Mucosa of descending colon (tissue), 3 donors: ENCODE measurements at regions not wholly inside any gene's neighbourhood (a gene's known extent, or its start where the extent isn't known, plus 50 kb on each side); places are given as distances from the start of the nearest gene placed in this dataset.
"Not testable (repeated sequence)": the region's sequence is repeated elsewhere in the genome, so short reads cannot be mapped to it uniquely, and the experiment has no call there.

Experiments used
- ATAC-seq: fragments of 200-7000 bp; cut with Tn5 transposase; one replicate; pipeline ENCODE4 v1.9.1; 2020; ENCODE audit warnings: mild to moderate bottlenecking, moderate library complexity
- DNase-seq, 3 donors: peaks; one replicate each; pipeline ENCODE4 v3.0.0-alpha.2; 2020
- H3K36me3 ChIP-seq: fragments of 200-600 bp; one replicate; pipeline ENCODE4 v1.8.0; 2021; ENCODE audit warnings: low read depth, mild to moderate bottlenecking
- H3K4me1 ChIP-seq: fragments of 200-600 bp; one replicate; pipeline ENCODE4 v1.8.0; 2021; ENCODE audit warnings: low read depth, mild to moderate bottlenecking
- H3K4me3 ChIP-seq: fragments of 200-600 bp; one replicate; pipeline ENCODE4 v1.8.0; 2021; ENCODE audit warnings: mild to moderate bottlenecking
- H3K9me3 ChIP-seq: fragments of 200-600 bp; one replicate; pipeline ENCODE4 v1.8.0; 2021; ENCODE audit warnings: mild to moderate bottlenecking
- intact Hi-C, 2 donors: fragments of 100-400 bp; cut with DNase I in 1 of 2; cut with micrococcal nuclease in 1 of 2; formaldehyde crosslinking; loops; one replicate each; pipeline versions ENCODE4 v1.11.0 to v1.11.1; 2022; cut with DNase I, micrococcal nuclease
- TF ChIP-seq, protein P1 (sequence below): fragments of 200-600 bp; IDR thresholded peaks from one replicate; pipeline ENCODE4 v1.8.0; 2022; ENCODE audit warnings: antibody characterized with exemption, mild to moderate bottlenecking
- donor health status: DM: no; HTN: no; CAD: no; lungs with moderate emphysema.
- donor health status: DM: no; HTN: no; CAD: no.
- donor health status: DM: no; HTN: yes; CAD: no.

DNA sequence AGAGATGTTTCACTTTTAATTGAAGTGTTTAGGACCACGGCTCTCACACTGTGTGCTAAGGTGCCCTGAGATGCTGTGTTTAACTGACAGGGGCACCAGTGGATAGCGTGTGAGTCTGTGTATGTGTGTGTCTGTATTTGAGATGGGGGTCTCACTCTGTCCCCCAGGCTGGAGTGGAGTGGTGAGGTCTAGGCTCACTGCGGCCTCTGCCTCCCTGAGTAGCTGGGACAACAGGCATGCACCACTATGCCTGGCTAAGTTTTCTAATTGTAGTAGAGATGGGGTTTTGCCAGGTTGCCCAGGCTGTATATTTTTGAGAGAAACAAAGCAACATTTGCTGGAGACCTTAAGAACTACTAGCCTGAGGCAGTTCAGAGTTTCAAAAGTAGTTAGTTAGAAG, 80.6 kb upstream of the ZNF337 start:
- ATAC-seq, intact Hi-C loops, H3K9me3 ChIP-seq, H3K4me3 ChIP-seq, H3K36me3 ChIP-seq, H3K4me1 ChIP-seq, DNase-seq: not testable (repeated sequence)

DNA sequence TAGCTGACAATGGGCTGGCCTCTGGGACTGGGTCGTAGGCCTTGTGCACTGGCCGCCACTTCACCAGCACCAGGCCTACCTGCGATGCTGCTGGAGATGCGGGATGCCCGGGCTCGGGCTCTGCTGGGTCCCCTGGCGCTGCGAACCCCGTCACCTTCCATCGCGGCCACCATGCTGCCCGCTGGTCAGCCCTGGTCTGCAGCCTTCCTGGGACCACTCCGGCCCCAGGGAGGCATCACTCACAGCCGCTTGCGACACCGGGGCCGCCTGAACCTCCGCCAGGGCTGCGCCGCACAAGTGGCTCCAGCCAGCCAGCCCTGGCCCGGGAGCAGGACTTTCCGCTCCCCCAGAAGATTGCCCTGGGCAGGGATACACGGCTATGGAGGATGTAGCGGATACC, 78.1 kb upstream of the ZNF337 start:
- H3K4me1 ChIP-seq, DNase-seq, H3K9me3 ChIP-seq, ATAC-seq, intact Hi-C loops, H3K4me3 ChIP-seq, H3K36me3 ChIP-seq: not testable (repeated sequence)

DNA sequence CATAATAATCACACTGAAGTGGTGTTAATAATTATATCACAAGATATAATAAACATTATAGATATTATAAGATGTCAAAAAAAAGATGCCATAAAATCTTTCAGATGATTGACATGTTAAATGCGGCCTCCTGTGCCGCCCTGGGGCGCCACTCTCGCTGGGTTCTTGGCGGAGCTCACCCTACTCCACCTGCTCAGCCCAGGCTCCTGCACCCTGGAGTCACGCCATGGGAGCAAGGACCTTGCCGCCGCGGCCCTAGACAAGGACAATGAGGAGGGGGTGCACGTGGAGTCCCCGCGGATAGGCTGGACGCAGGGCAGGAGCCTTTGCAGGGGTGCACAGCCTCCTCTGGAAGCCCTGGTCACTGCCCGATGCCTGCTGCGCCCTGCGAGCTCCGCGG, 77.5 kb upstream of the ZNF337 start:
- intact Hi-C loops, result not testable (repeated sequence)

DNA sequence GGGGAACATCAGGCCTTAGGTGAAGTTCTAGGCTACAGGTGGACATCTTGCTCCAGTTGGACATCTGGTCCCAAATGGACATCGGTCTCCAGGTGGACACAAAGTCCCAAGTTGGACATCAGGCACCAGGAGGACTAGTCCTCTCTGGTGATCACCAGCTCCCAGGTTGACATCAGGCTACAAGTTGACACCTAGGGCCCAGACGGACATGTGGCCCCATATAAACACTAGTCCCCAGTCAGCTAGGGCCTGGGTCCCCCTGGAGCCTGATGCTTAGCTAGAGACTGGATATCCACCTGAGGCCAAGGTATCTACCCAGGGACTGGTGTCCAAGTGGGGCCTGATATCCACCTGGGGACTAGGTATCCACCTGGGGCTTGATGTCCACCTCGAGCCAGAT, 75.8 kb upstream of the ZNF337 start:
- DNase-seq, H3K4me3 ChIP-seq, H3K4me1 ChIP-seq, intact Hi-C loops, ATAC-seq, H3K9me3 ChIP-seq, H3K36me3 ChIP-seq: not testable (repeated sequence)

More for the DNA sequence above, 77.5 kb upstream of the ZNF337 start:
- H3K4me3 ChIP-seq, ATAC-seq, H3K4me1 ChIP-seq, H3K36me3 ChIP-seq, H3K9me3 ChIP-seq: not testable (repeated sequence)
- peak in 1 of 3 donors; percentile 55 for DNase-seq

DNA sequence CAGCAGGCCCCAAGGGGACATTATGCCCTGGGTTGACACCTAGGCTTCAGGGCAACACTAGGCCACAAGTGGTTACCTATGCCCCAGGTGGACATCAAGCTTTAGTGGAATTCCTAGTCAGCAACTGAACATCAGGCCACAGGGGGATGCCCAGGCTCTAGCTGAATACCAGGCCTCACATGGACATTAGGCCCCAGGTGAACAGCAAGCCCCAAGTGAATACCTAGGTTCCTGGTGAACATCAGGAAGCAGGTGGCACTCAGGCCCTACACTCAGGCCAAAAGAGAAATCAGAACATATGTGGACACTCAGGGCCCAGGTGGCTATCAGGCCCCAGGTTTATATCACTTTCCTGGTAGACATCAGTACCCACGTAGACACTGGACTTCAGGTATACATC, 75.2 kb upstream of the ZNF337 start:
- H3K4me3 ChIP-seq, H3K9me3 ChIP-seq, H3K4me1 ChIP-seq, H3K36me3 ChIP-seq, ATAC-seq, intact Hi-C loops, DNase-seq: not testable (repeated sequence)

DNA sequence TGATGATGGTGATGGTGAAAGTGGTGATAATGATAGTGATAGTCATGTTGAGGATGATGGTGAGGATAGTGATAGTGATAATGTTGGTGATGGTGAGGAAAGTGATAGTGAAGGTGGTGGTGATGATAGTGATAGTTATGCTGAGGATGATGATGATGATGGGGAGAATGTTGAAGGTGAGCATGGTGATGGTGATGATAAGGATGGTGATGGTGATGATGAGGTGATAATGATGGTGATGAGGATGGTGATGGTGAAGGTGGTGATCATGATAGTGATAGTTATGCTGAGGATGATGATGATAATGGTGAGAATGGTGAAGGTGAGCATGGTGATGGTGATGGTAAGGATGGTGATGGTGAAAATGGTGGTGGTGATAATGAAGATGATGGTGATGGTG, 64.9 kb upstream of the ZNF337 start:
- no peak for ATAC-seq
- TF ChIP-seq, protein P1, sequence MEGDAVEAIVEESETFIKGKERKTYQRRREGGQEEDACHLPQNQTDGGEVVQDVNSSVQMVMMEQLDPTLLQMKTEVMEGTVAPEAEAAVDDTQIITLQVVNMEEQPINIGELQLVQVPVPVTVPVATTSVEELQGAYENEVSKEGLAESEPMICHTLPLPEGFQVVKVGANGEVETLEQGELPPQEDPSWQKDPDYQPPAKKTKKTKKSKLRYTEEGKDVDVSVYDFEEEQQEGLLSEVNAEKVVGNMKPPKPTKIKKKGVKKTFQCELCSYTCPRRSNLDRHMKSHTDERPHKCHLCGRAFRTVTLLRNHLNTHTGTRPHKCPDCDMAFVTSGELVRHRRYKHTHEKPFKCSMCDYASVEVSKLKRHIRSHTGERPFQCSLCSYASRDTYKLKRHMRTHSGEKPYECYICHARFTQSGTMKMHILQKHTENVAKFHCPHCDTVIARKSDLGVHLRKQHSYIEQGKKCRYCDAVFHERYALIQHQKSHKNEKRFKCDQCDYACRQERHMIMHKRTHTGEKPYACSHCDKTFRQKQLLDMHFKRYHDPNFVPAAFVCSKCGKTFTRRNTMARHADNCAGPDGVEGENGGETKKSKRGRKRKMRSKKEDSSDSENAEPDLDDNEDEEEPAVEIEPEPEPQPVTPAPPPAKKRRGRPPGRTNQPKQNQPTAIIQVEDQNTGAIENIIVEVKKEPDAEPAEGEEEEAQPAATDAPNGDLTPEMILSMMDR, result no peak
- Histone ChIP-seq H3K9me3 (no peaks in the 10 kb centered on the region), H3K36me3 (no peaks in the 10 kb centered on the region), H3K4me1 (no peaks in the 10 kb centered on the region), H3K4me3 (no peak overlapping the region)
- intact Hi-C loops, result no loop called here
- no peak for DNase-seq

DNA sequence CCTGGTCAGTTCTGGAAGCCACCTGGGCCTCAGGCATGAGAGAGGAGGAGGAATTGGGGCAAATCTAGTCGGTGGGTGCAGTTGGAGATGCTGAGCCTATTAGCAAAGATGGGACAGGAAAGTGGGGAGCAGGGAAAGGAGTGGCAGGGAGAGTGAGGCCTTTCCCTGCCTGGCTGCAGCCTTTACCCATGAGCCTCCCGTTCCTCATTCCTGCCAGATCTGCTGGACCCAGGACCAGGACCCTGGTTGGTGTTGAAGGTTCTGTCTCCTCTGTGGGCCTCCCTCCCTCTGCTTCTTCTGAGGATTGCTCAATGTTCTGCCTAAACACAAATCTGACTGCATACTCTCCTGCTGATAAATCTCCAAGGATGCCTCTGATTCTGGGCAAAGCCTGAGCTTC, 64.4 kb upstream of the ZNF337 start:
- H3K4me1 ChIP-seq, intact Hi-C loops, H3K4me3 ChIP-seq, H3K9me3 ChIP-seq, H3K36me3 ChIP-seq, DNase-seq, ATAC-seq: not testable (repeated sequence)

DNA sequence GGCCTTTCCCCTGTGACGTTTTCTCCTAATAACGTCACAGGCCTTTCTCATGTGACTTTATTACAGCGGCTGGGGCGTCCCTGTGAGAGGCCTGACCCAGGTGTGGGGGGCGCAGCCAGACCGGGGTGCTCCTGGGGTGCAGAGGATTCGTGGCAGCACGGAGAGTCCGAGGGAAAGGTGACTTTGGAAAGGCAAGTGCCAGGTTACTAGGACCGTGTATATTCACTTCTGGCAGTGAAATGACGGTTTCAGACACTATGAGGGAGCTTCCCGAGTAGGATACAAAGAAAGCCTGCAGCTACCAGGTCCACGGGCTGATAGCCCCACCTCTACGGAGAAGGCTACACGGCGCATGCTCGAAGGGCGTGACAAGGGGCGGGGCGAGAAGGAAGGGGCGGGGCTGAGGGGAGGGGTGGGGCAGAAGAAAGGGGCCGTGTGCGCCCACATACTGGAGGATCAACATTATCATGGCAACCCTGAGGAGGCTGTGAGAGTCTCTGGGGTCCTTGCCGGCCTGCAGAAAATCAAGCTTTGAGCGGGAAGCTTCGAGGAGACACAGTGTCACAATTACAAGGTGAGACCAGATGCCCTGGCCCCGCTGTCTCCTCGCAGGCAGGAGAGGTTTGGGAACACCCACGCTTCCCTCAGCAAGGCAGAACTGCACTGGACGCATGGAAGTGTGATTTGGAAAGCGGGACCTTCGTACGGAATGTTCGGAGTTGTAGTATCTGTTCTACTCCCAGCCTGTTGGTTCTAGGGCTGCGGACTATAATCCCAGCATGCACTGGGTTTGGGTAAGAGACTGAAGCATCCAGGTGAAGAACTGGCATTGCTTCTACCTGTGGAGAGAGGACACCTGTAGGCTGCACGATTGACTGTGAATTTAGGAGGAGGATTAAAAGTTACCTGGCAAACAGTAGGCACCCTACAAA, 54.4 kb upstream of the ZNF337 start:
- Histone ChIP-seq H3K4me3 (no peak overlapping the region), H3K4me1 (no peaks in the 10 kb centered on the region), H3K9me3 (no peaks in the 10 kb centered on the region), H3K36me3 (no peaks in the 10 kb centered on the region)
- intact Hi-C loops, result no loop called here
- ATAC-seq (peak; percentile 99), DNase-seq (peak; percentile 69 to 82 (median 74))
- TF ChIP-seq, protein P1, result no peak
